Endothelial cell of hepatic sinusoid (primary cell): ENCODE measurements at regions not wholly inside any gene's neighbourhood (a gene's known extent, or its start where the extent isn't known, plus 50 kb on each side); places are given as distances from the start of the nearest gene placed in this dataset.

Experiments used
- in situ Hi-C: cut with HindIII; loops from 2 replicates; pipeline ENCODE4 v1.10.0; 2017; ENCODE audit warnings: low sequenced_read_pairs

- in situ Hi-C loops, result no loop called here
Observed at GRCh38 chr1:221945669-221946068, 203.8 kb upstream of the DUSP10 start.

- in situ Hi-C loops, result no loop called here
Observed at GRCh38 chr1:221944247-221944870, 202.5 kb upstream of the DUSP10 start.

GRCh38 chr1:221940631-221941030 is 198.7 kb upstream of the DUSP10 start:
- in situ Hi-C loops, result no loop called here

- in situ Hi-C loops, result no loop called here
Observed at GRCh38 chr1:221939607-221940006, 197.7 kb upstream of the DUSP10 start.

- in situ Hi-C loops, result no loop called here
Observed at GRCh38 chr1:221937155-221937953, 195.5 kb upstream of the DUSP10 start.

- in situ Hi-C loops, result no loop called here
Observed at GRCh38 chr1:221933814-221934213, 191.9 kb upstream of the DUSP10 start.

GRCh38 chr1:221926441-221926840 is 184.6 kb upstream of the DUSP10 start:
- in situ Hi-C loops, result no loop called here

GRCh38 chr1:221925947-221926346 is 184.1 kb upstream of the DUSP10 start:
- in situ Hi-C loops, result no loop called here

- in situ Hi-C loops, result no loop called here
Observed at GRCh38 chr1:221923929-221924598, 182.2 kb upstream of the DUSP10 start.

GRCh38 chr1:221921936-221922335 is 180.0 kb upstream of the DUSP10 start:
- in situ Hi-C loops, result no loop called here

- in situ Hi-C loops, result no loop called here
Observed at GRCh38 chr1:221919743-221920142, 177.9 kb upstream of the DUSP10 start.

GRCh38 chr1:221919341-221919740 is 177.5 kb upstream of the DUSP10 start:
- in situ Hi-C loops, result no loop called here

- in situ Hi-C loops, result no loop called here
Observed at GRCh38 chr1:221916176-221916575, 174.3 kb upstream of the DUSP10 start.

- in situ Hi-C loops, result no loop called here
Observed at GRCh38 chr1:221915764-221916163, 173.9 kb upstream of the DUSP10 start.

- in situ Hi-C loops, result no loop called here
Observed at GRCh38 chr1:221913351-221913892, 171.5 kb upstream of the DUSP10 start.

- in situ Hi-C loops, result no loop called here
Observed at GRCh38 chr1:221912230-221912629, 170.3 kb upstream of the DUSP10 start.

- in situ Hi-C loops, result no loop called here
Observed at GRCh38 chr1:221911714-221912113, 169.8 kb upstream of the DUSP10 start.

GRCh38 chr1:221910222-221910621 is 168.3 kb upstream of the DUSP10 start:
- in situ Hi-C loops, result no loop called here

- in situ Hi-C loops, result no loop called here
Observed at GRCh38 chr1:221908573-221908972, 166.7 kb upstream of the DUSP10 start.

- in situ Hi-C loops, result no loop called here
Observed at GRCh38 chr1:221907166-221907932, 165.5 kb upstream of the DUSP10 start.

- in situ Hi-C loops, result no loop called here
Observed at GRCh38 chr1:221905802-221906201, 163.9 kb upstream of the DUSP10 start.
